GM13977 (cell line): ENCODE measurements at regions not wholly inside any gene's neighbourhood (a gene's known extent, or its start where the extent isn't known, plus 50 kb on each side); places are given as distances from the start of the nearest gene placed in this dataset.

ENCODE experiments used
- DNase-seq: peaks from one replicate; pipeline ENCODE4 v3.0.0; 2012; ENCODE audit warnings: low spot score
- CTCF ChIP-seq: IDR thresholded peaks from 2 replicates; pipeline ENCODE4 v1.5.1; 2012; ENCODE audit warnings: mild to moderate bottlenecking, control low read depth; ENCODE audit not compliant: insufficient read depth; ENCODE audit errors: extremely low read depth, missing control alignments
- in situ Hi-C: fragments of 300-500 bp; cut with MboI; formaldehyde crosslinking; loops from one replicate; pipeline ENCODE4 v1.12.0; 2022; ENCODE audit warnings: low sequenced_read_pairs, low pct_unique_long_range_greater_than_20kb, mixed read lengths, inconsistent platforms; ENCODE audit not compliant: unreplicated experiment

GRCh38 chr1:30310966-30311742, 412.2 kb downstream of the MATN1 start:
- TF ChIP-seq CTCF: no peak
- in situ Hi-C loops: no loop called here
- DNase-seq: no peak

DNA sequence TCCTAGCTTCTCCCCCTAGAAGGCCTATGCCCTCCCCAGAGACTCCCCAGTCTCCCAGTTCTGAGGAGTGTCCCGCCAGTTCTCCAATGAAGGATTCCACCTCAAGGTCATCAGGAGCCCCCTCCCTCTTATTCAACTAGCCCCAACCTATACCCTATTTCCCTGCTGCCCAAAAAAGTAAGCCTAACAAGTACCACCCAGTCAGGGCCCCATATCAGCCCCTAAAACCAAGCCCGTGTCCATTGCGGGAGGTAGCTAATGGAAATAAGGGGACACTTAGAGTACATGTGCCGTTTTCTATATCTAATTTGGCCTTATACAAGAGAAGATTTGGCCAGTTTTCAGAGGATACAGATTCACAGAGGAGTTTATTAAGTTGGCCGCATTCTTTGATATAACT, 416.2 kb downstream of the MATN1 start:
- in situ Hi-C loops: no loop called here
- DNase-seq: no peak
- no peak for TF ChIP-seq CTCF

- no peak for DNase-seq
- in situ Hi-C loops: no loop called here
- no peak for TF ChIP-seq CTCF
Observed at GRCh38 chr1:30305519-30305918, 417.9 kb downstream of the MATN1 start.

GRCh38 chr1:30305061-30305460, 418.3 kb downstream of the MATN1 start:
- no peak for DNase-seq
- TF ChIP-seq CTCF: no peak
- in situ Hi-C loops: no loop called here

DNA sequence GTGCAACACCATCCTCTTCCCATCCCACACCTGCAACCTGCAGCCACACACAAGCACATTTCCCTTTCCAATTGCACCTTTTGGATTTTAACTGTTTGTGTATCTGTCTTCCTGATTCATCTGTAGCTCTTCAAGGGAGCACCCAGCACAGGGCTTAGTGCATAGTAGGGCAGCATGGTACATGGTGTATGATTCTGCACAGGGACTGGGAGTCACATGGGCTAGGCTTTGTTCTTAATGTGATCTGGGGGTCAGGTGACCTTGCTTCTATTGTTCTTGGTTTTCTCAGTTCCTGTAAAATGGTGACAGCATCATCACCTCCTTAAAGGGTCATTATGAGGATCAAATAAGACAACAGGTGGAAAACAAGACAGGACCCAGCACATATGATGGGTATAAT, 419.3 kb downstream of the MATN1 start:
- DNase-seq: no peak
- TF ChIP-seq CTCF: no peak

DNA sequence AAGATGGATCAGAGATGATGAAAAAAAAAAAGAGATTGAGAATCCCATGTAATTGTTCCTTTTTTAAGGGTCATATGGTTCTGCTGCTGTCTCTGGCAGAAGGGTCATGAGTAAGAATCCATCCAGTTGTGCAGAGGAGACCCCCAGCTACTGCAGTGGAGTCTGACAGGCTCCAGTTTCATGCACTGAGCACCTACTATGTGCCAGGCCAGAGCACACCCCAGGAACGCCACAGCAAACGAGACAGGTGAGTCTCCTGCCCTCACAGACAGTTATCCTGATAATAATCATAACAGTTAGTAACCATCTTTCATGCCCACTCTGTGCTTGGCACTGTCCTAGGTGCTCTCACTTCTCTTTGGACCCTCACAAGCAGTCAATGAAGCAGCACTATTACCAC, 420.0 kb downstream of the MATN1 start:
- no peak for TF ChIP-seq CTCF
- in situ Hi-C loops: no loop called here
- DNase-seq: no peak

More for the DNA sequence above, 419.3 kb downstream of the MATN1 start:
- in situ Hi-C loops: no loop called here

DNA sequence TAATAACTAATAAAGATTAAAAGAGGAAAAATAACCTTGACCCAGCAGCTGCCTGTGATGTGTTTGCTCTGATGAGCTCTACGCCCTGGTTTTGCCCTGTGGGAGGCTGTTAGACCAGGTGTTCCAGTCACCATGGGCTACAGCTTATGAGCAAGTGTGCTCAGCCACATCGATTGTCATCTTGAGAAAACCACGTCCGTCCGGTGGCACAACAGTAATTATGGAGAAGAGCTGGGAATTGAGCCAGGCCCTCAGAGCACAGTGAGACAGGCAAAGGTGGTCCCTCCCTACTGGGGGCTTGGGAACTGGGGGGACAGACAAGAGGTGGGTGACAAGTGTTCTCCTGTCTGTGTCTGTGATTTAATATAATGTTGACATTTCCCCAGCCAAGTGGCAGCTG, 420.5 kb downstream of the MATN1 start:
- in situ Hi-C loops: no loop called here
- TF ChIP-seq CTCF: no peak
- no peak for DNase-seq
